GM13976 (cell line): ENCODE measurements at regions not wholly inside any gene's neighbourhood (a gene's known extent, or its start where the extent isn't known, plus 50 kb on each side); places are given as distances from the start of the nearest gene placed in this dataset.
"Not testable (repeated sequence)": the region's sequence is repeated elsewhere in the genome, so short reads cannot be mapped to it uniquely, and the experiment has no call there.

Experiments
- DNase-seq: peaks from one replicate; pipeline ENCODE4 v3.0.0; 2012; ENCODE audit warnings: low spot score
- CTCF ChIP-seq: IDR thresholded peaks from 2 replicates; pipeline ENCODE4 v1.5.1; 2012; ENCODE audit warnings: borderline replicate concordance, mild to moderate bottlenecking; ENCODE audit not compliant: insufficient read depth; ENCODE audit errors: extremely low read depth, missing control alignments, control extremely low read depth
- in situ Hi-C: fragments of 300-500 bp; cut with MboI; formaldehyde crosslinking; loops from one replicate; pipeline ENCODE4 v1.12.0; 2022; ENCODE audit warnings: low sequenced_read_pairs, mixed read lengths, inconsistent platforms; ENCODE audit not compliant: unreplicated experiment

GRCh38 chr13:88285329-88285728 is 614.2 kb downstream of the SLITRK5 start:
- in situ Hi-C loops = no loop called here
- TF ChIP-seq CTCF = no peak
- no peak for DNase-seq

- no peak for TF ChIP-seq CTCF
- in situ Hi-C loops = no loop called here
- no peak for DNase-seq
These were observed 617.2 kb downstream of the SLITRK5 start for GRCh38 chr13:88288326-88288725.

GRCh38 chr13:88291731-88292130 is 620.6 kb downstream of the SLITRK5 start:
- DNase-seq, in situ Hi-C loops: not testable (repeated sequence)

- no peak for TF ChIP-seq CTCF
- DNase-seq = no peak
- in situ Hi-C loops = no loop called here
These were observed 623.2 kb downstream of the SLITRK5 start for GRCh38 chr13:88294368-88294767.

- TF ChIP-seq CTCF = no peak
- no peak for DNase-seq
- in situ Hi-C loops = no loop called here
These were observed 632.0 kb downstream of the SLITRK5 start for GRCh38 chr13:88303157-88303556.

- in situ Hi-C loops = no loop called here
- no peak for DNase-seq
- no peak for TF ChIP-seq CTCF
These were observed 632.4 kb downstream of the SLITRK5 start for GRCh38 chr13:88303605-88304004.

GRCh38 chr13:88314496-88314895 is 643.3 kb downstream of the SLITRK5 start:
- in situ Hi-C loops = no loop called here
- no peak for DNase-seq

More at GRCh38 chr13:88314496-88314895, 643.3 kb downstream of the SLITRK5 start:
- TF ChIP-seq CTCF = no peak
